Uterus (tissue), 2 donors: ENCODE measurements at regions not wholly inside any gene's neighbourhood (a gene's known extent, or its start where the extent isn't known, plus 50 kb on each side); places are given as distances from the start of the nearest gene placed in this dataset.

Source experiments
- CTCF ChIP-seq, 4 experiments: fragments of 200-600 bp in 2 of 4; fragments of 450-650 bp in 2 of 4; sonication (generic) in 2 of 4; IDR thresholded peaks; one replicate each; pipeline ENCODE4 v1.5.1; 2016 to 2019; ENCODE audit warnings: antibody characterized with exemption in 4 of 4, mild to moderate bottlenecking in 2 of 4, moderate library complexity in 1 of 4
- POLR2A ChIP-seq, 2 donors: fragments of 450-650 bp; IDR thresholded peaks; one replicate each; pipeline ENCODE4 v1.6.1; 2016; ENCODE audit warnings: antibody characterized with exemption in 2 of 2, mild to moderate bottlenecking in 1 of 2, moderate library complexity in 1 of 2

- TF ChIP-seq CTCF (IDR thresholded peaks at IDR 0.05) (no peak), POLR2A (IDR thresholded peaks at IDR 0.05) (no peak)
These were observed 136.5 kb upstream of the RAI14 start for GRCh38 chr5:34519489-34520220.
